CD14-positive monocyte (primary cell): ENCODE measurements at regions not wholly inside any gene's neighbourhood (a gene's known extent, or its start where the extent isn't known, plus 50 kb on each side); places are given as distances from the start of the nearest gene placed in this dataset.

Source experiments
- DNase-seq, 3 donors: peaks; one replicate each; pipeline ENCODE4 v3.0.0-alpha.2; 2011 to 2022
- H2AFZ ChIP-seq: 2 replicates; pipeline ENCODE4 v1.6.0; 2012; ENCODE audit warnings: mild to moderate bottlenecking, low read depth, low read length, inconsistent platforms; ENCODE audit not compliant: insufficient read depth, poor library complexity, severe bottlenecking
- H3K27ac ChIP-seq, 2 donors: 1 replicate in 1 of 2; 2 replicates in 1 of 2; pipeline ENCODE4 v1.5.1; 2012 to 2013; ENCODE audit warnings: low read length in 2 of 2, control low read depth in 1 of 2, inconsistent platforms in 1 of 2, low read depth in 1 of 2, mild to moderate bottlenecking in 1 of 2
- H3K27me3 ChIP-seq, 2 donors: one replicate each; pipeline versions ENCODE4 v1.6.0 to v1.6.1; 2011 to 2013; ENCODE audit warnings: low read length in 2 of 2; ENCODE audit not compliant: control insufficient read depth in 2 of 2, insufficient read depth in 2 of 2
- H3K36me3 ChIP-seq, 2 donors: replicated peaks in 1 of 2; 1 replicate in 1 of 2; 2 replicates in 1 of 2; pipeline versions ENCODE4 v1.5.1 to v1.6.1; 2012 to 2013; ENCODE audit warnings: low read length in 2 of 2, control low read depth in 1 of 2, inconsistent platforms in 1 of 2, mild to moderate bottlenecking in 1 of 2; ENCODE audit not compliant: insufficient read depth in 2 of 2, control insufficient read depth in 1 of 2
- H3K4me1 ChIP-seq, 2 donors: 1 replicate in 1 of 2; 2 replicates in 1 of 2; pipeline versions ENCODE4 v1.5.1 to v1.6.1; 2012 to 2013; ENCODE audit warnings: low read length in 2 of 2, control low read depth in 1 of 2, inconsistent platforms in 1 of 2, mild to moderate bottlenecking in 1 of 2, moderate library complexity in 1 of 2; ENCODE audit not compliant: insufficient read depth in 2 of 2, control insufficient read depth in 1 of 2
- H3K4me2 ChIP-seq: replicated peaks from 2 replicates; pipeline ENCODE3; 2012; ENCODE audit warnings: low read length, moderate library complexity, mild to moderate bottlenecking; ENCODE audit not compliant: poor library complexity, severe bottlenecking; ENCODE audit errors: extremely low read depth
- H3K4me3 ChIP-seq, 3 experiments: fragments of 200-600 bp in 1 of 3; sonication (generic) in 1 of 3; replicated peaks in 1 of 3; 1 replicate in 2 of 3; 2 replicates in 1 of 3; pipeline ENCODE4 v1.5.1; 2011 to 2013; ENCODE audit warnings: low read length in 3 of 3, mild to moderate bottlenecking in 3 of 3, control low read depth in 2 of 3, low read depth in 2 of 3, inconsistent platforms in 1 of 3, moderate library complexity in 1 of 3
- H3K79me2 ChIP-seq: 2 replicates; pipeline ENCODE4 v1.6.0; 2012; ENCODE audit warnings: mild to moderate bottlenecking, control low read depth, inconsistent platforms, low read length, moderate library complexity; ENCODE audit not compliant: insufficient read depth
- H3K9ac ChIP-seq: 2 replicates; pipeline ENCODE4 v1.6.0; 2017; ENCODE audit warnings: low read length, mild to moderate bottlenecking; ENCODE audit not compliant: insufficient read depth, poor library complexity, severe bottlenecking
- H3K9me3 ChIP-seq, 2 donors: replicated peaks in 1 of 2; 1 replicate in 1 of 2; 2 replicates in 1 of 2; pipeline versions ENCODE4 v1.5.1 to v1.6.1; 2012 to 2013; ENCODE audit warnings: low read length in 2 of 2, control low read depth in 1 of 2; ENCODE audit not compliant: control insufficient read depth in 1 of 2, insufficient read depth in 1 of 2
- H4K20me1 ChIP-seq: 2 replicates; pipeline ENCODE4 v1.6.0; 2012; ENCODE audit warnings: mild to moderate bottlenecking, low read length, control low read depth, moderate library complexity; ENCODE audit not compliant: insufficient read depth
- H3K27ac Mint-ChIP-seq, 7 donors: one replicate each; pipeline ENCODE4 v1.8.0; 2020; ENCODE audit warnings: mild to moderate bottlenecking in 7 of 7, mixed read lengths in 7 of 7, moderate library complexity in 6 of 7, inconsistent platforms in 2 of 7
- H3K27me3 Mint-ChIP-seq, 3 donors: one replicate each; pipeline ENCODE4 v1.8.0; 2021 to 2022; ENCODE audit warnings: low read depth in 3 of 3, mild to moderate bottlenecking in 3 of 3, mixed read lengths in 3 of 3, moderate library complexity in 3 of 3, inconsistent platforms in 1 of 3
- H3K36me3 Mint-ChIP-seq, 2 donors: one replicate each; pipeline ENCODE4 v1.8.0; 2020; ENCODE audit warnings: mixed read lengths in 2 of 2, inconsistent platforms in 1 of 2, mild to moderate bottlenecking in 1 of 2
- H3K4me1 Mint-ChIP-seq: one replicate; pipeline ENCODE4 v1.8.0; 2020; ENCODE audit warnings: mild to moderate bottlenecking, mixed read lengths
- H3K4me3 Mint-ChIP-seq, 2 donors: one replicate each; pipeline ENCODE4 v1.8.0; 2020; ENCODE audit warnings: mild to moderate bottlenecking in 2 of 2, mixed read lengths in 2 of 2, moderate library complexity in 1 of 2
- H3K9me3 Mint-ChIP-seq, 7 donors: one replicate each; pipeline ENCODE4 v1.8.0; 2020 to 2022; ENCODE audit warnings: mixed read lengths in 7 of 7, mild to moderate bottlenecking in 6 of 7, moderate library complexity in 6 of 7, inconsistent platforms in 2 of 7
- WGBS: methylation state at CpG from one replicate; pipeline ENCODE4 v1.1.5; 2013; ENCODE audit warnings: missing lambda C conversion rate; ENCODE audit not compliant: insufficient coverage; 5-methylcytosine and 5-hydroxymethylcytosine counted together
- intact Hi-C, 2 donors: fragments of 100-400 bp; cut with micrococcal nuclease; formaldehyde crosslinking; loops; one replicate each; pipeline versions ENCODE4 v1.15.0 to v1.15.1; 2023
- TF ChIP-seq, protein P1 (sequence below): fragments of 200-600 bp; IDR thresholded peaks from one replicate; pipeline ENCODE4 v1.8.0; 2022; ENCODE audit warnings: antibody characterized with exemption, mild to moderate bottlenecking

DNA sequence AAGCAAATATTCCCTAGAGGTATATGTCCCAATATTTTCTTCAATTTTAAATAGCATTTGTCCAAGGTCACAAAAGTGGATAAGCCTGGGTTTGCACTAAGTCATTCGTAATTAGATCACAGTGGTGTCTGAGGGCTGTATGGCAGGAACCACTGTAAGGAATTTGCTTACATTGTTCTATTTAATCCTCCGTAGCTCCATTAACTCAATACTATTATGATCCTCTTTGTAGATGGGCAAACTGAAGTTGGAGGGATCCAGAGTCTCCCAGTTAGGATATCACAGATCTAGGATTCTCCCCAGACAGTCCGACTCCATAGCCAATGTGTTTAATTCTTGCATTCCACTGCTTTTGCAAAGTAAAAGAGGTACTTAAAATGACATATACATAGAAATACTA, 242.7 kb upstream of the DCAF8L1 start:
- intact Hi-C loops: no loop called here
- no peak overlapping the region for H3K27ac Mint-ChIP-seq
- no peaks in the 10 kb centered on the region for H3K79me2 ChIP-seq
- H3K4me1 Mint-ChIP-seq: peaks cover 2% of the 10 kb centered on the region
- no peaks in the 10 kb centered on the region for H3K27me3 Mint-ChIP-seq
- no peak overlapping the region for H3K4me2 ChIP-seq
- H4K20me1 ChIP-seq: no peaks in the 10 kb centered on the region
- DNase-seq: no peak
- H3K9ac ChIP-seq: no peak overlapping the region
- H3K9me3 ChIP-seq: no peaks in the 10 kb centered on the region
- H3K4me3 Mint-ChIP-seq: no peak overlapping the region
- no peak overlapping the region for H3K27ac ChIP-seq
- H3K4me3 ChIP-seq: no peak overlapping the region
- no peaks in the 10 kb centered on the region for H3K36me3 ChIP-seq
- H3K9me3 Mint-ChIP-seq: peaks cover 0 to 2% (median 0%) of the 10 kb centered on the region in 7 donors
- H2AFZ ChIP-seq: no peak overlapping the region
- no CpG with 5 or more reads among the region's 3 CpGs for WGBS
- TF ChIP-seq, protein P1, sequence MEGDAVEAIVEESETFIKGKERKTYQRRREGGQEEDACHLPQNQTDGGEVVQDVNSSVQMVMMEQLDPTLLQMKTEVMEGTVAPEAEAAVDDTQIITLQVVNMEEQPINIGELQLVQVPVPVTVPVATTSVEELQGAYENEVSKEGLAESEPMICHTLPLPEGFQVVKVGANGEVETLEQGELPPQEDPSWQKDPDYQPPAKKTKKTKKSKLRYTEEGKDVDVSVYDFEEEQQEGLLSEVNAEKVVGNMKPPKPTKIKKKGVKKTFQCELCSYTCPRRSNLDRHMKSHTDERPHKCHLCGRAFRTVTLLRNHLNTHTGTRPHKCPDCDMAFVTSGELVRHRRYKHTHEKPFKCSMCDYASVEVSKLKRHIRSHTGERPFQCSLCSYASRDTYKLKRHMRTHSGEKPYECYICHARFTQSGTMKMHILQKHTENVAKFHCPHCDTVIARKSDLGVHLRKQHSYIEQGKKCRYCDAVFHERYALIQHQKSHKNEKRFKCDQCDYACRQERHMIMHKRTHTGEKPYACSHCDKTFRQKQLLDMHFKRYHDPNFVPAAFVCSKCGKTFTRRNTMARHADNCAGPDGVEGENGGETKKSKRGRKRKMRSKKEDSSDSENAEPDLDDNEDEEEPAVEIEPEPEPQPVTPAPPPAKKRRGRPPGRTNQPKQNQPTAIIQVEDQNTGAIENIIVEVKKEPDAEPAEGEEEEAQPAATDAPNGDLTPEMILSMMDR: no peak
- H3K27me3 ChIP-seq: no peaks in the 10 kb centered on the region
- H3K4me1 ChIP-seq: no peaks in the 10 kb centered on the region
- H3K36me3 Mint-ChIP-seq: no peaks in the 10 kb centered on the region

GRCh38 chrX:28223469-28223868, 242.2 kb upstream of the DCAF8L1 start:
- Histone ChIP-seq H3K79me2 (no peaks in the 10 kb centered on the region), H3K27ac (no peak overlapping the region), H3K27me3 (no peaks in the 10 kb centered on the region), H3K36me3 (no peaks in the 10 kb centered on the region), H3K4me1 (no peaks in the 10 kb centered on the region), H2AFZ (no peak overlapping the region), H3K4me2 (no peak overlapping the region), H3K9me3 (no peaks in the 10 kb centered on the region), H3K9ac (no peak overlapping the region), H4K20me1 (no peaks in the 10 kb centered on the region), H3K4me3 (no peak overlapping the region)
- Mint-ChIP-seq H3K27ac (no peak overlapping the region), H3K4me1 (peaks cover 2% of the 10 kb centered on the region), H3K27me3 (no peaks in the 10 kb centered on the region), H3K9me3 (no peaks in the 10 kb centered on the region), H3K4me3 (no peak overlapping the region), H3K36me3 (no peaks in the 10 kb centered on the region)
- TF ChIP-seq, protein P1: no peak
- WGBS: no CpG with 5 or more reads among the region's 5 CpGs
- intact Hi-C loops: no loop called here
- no peak for DNase-seq
